Muscle of leg (tissue), 3 donors: ENCODE measurements at regions not wholly inside any gene's neighbourhood (a gene's known extent, or its start where the extent isn't known, plus 50 kb on each side); places are given as distances from the start of the nearest gene placed in this dataset.

Experiments used
- DNase-seq: peaks from one replicate; pipeline ENCODE4 v3.0.0; 2013
- H3K27ac ChIP-seq: one replicate; pipeline ENCODE4 v1.5.1; 2013; ENCODE audit warnings: mild to moderate bottlenecking, low read length, control low read depth
- H3K27me3 ChIP-seq: one replicate; pipeline ENCODE4 v1.6.1; 2013; ENCODE audit warnings: low read length; ENCODE audit not compliant: control insufficient read depth, insufficient read depth
- H3K36me3 ChIP-seq: one replicate; pipeline ENCODE4 v1.6.1; 2013; ENCODE audit warnings: low read length; ENCODE audit not compliant: control insufficient read depth, insufficient read depth
- H3K4me1 ChIP-seq: one replicate; pipeline ENCODE4 v1.6.1; 2013; ENCODE audit warnings: low read length; ENCODE audit not compliant: control insufficient read depth, insufficient read depth
- H3K4me3 ChIP-seq: one replicate; pipeline ENCODE4 v1.5.1; 2013; ENCODE audit warnings: low read length, control low read depth
- H3K9me3 ChIP-seq: replicated peaks from 2 replicates; pipeline ENCODE4 v1.6.1; 2013; ENCODE audit warnings: low read depth, low read length; ENCODE audit not compliant: control insufficient read depth
- WGBS: methylation state at CpG from one replicate; pipeline ENCODE4 v1.1.5; 2013; ENCODE audit warnings: missing lambda C conversion rate; ENCODE audit not compliant: insufficient coverage; 5-methylcytosine and 5-hydroxymethylcytosine counted together

GRCh38 chr11:127119356-127119755 is 118.8 kb upstream of the KIRREL3 start:
- 57% methylated on average over 3 of the region's 5 CpGs for WGBS

GRCh38 chr11:127118811-127119210 is 118.2 kb upstream of the KIRREL3 start:
- H3K4me1 ChIP-seq: peaks cover 8% of the 10 kb centered on the region
- peak overlapping the region; percentile 93 for H3K27ac ChIP-seq
- 26% methylated on average over 4 of the region's 9 CpGs for WGBS

More at GRCh38 chr11:127119356-127119755, 118.8 kb upstream of the KIRREL3 start:
- no peaks in the 10 kb centered on the region for H3K9me3 ChIP-seq
- H3K27me3 ChIP-seq: no peaks in the 10 kb centered on the region
- peak; percentile 97 for DNase-seq
- peaks cover 8% of the 10 kb centered on the region for H3K4me1 ChIP-seq
- H3K4me3 ChIP-seq: no peak overlapping the region
- peak overlapping the region; percentile 93 for H3K27ac ChIP-seq
- no peaks in the 10 kb centered on the region for H3K36me3 ChIP-seq

GRCh38 chr11:127117231-127117739 is 116.7 kb upstream of the KIRREL3 start:
- no peak overlapping the region for H3K27ac ChIP-seq
- H3K9me3 ChIP-seq: no peaks in the 10 kb centered on the region
- H3K4me1 ChIP-seq: peaks cover 8% of the 10 kb centered on the region
- no peak overlapping the region for H3K4me3 ChIP-seq
- WGBS: 100% methylated on average over 1 of the region's 4 CpGs
- no peak for DNase-seq
- no peaks in the 10 kb centered on the region for H3K27me3 ChIP-seq
- H3K36me3 ChIP-seq: no peaks in the 10 kb centered on the region

More at GRCh38 chr11:127118811-127119210, 118.2 kb upstream of the KIRREL3 start:
- Histone ChIP-seq H3K4me3 (no peak overlapping the region), H3K36me3 (no peaks in the 10 kb centered on the region), H3K9me3 (no peaks in the 10 kb centered on the region), H3K27me3 (no peaks in the 10 kb centered on the region)
- peak; percentile 78 for DNase-seq

- Histone ChIP-seq H3K9me3 (no peaks in the 10 kb centered on the region), H3K4me3 (no peak overlapping the region), H3K4me1 (peaks cover 9% of the 10 kb centered on the region), H3K27ac (no peak overlapping the region), H3K36me3 (no peaks in the 10 kb centered on the region), H3K27me3 (no peaks in the 10 kb centered on the region)
- DNase-seq: no peak
- over 99% methylated on average over 15 of the region's 17 CpGs for WGBS
Measured at GRCh38 chr11:127115844-127116243, 115.3 kb upstream of the KIRREL3 start.

- H3K4me1 ChIP-seq: peaks cover 12% of the 10 kb centered on the region
- no CpG with 5 or more reads among the region's 5 CpGs for WGBS
- no peak for DNase-seq
- no peak overlapping the region for H3K27ac ChIP-seq
- H3K4me3 ChIP-seq: no peak overlapping the region
- H3K27me3 ChIP-seq: no peaks in the 10 kb centered on the region
- no peaks in the 10 kb centered on the region for H3K36me3 ChIP-seq
- H3K9me3 ChIP-seq: no peaks in the 10 kb centered on the region
Measured at GRCh38 chr11:127114035-127114434, 113.5 kb upstream of the KIRREL3 start.

GRCh38 chr11:127110542-127110941 is 110.0 kb upstream of the KIRREL3 start:
- WGBS: no CpG with 5 or more reads among the region's 6 CpGs
- H3K9me3 ChIP-seq: no peaks in the 10 kb centered on the region
- peak; percentile 64 for DNase-seq

GRCh38 chr11:127109796-127110480 is 109.4 kb upstream of the KIRREL3 start:
- no peaks in the 10 kb centered on the region for H3K9me3 ChIP-seq
- no peaks in the 10 kb centered on the region for H3K36me3 ChIP-seq
- H3K4me1 ChIP-seq: peaks cover 19% of the 10 kb centered on the region
- H3K4me3 ChIP-seq: no peak overlapping the region
- DNase-seq: no peak
- WGBS: no CpG with 5 or more reads among the region's 5 CpGs
- peaks cover 3% of the 10 kb centered on the region for H3K27me3 ChIP-seq
- H3K27ac ChIP-seq: no peak overlapping the region

More at GRCh38 chr11:127110542-127110941, 110.0 kb upstream of the KIRREL3 start:
- Histone ChIP-seq H3K27ac (no peak overlapping the region), H3K4me1 (peaks cover 19% of the 10 kb centered on the region), H3K4me3 (no peak overlapping the region), H3K36me3 (no peaks in the 10 kb centered on the region), H3K27me3 (peaks cover 2% of the 10 kb centered on the region)

GRCh38 chr11:127108838-127109237 is 108.3 kb upstream of the KIRREL3 start:
- peaks cover 4% of the 10 kb centered on the region for H3K27me3 ChIP-seq
- no peak for DNase-seq
- H3K9me3 ChIP-seq: no peaks in the 10 kb centered on the region
- H3K4me3 ChIP-seq: no peak overlapping the region
- peaks cover 19% of the 10 kb centered on the region for H3K4me1 ChIP-seq
- 51% methylated on average over 3 of the region's 3 CpGs for WGBS
- H3K36me3 ChIP-seq: no peaks in the 10 kb centered on the region
- no peak overlapping the region for H3K27ac ChIP-seq

GRCh38 chr11:127106938-127107337 is 106.4 kb upstream of the KIRREL3 start:
- no peak for DNase-seq
- Histone ChIP-seq H3K36me3 (no peaks in the 10 kb centered on the region), H3K4me3 (no peak overlapping the region), H3K27ac (no peak overlapping the region), H3K27me3 (peaks cover 4% of the 10 kb centered on the region), H3K4me1 (peaks cover 19% of the 10 kb centered on the region), H3K9me3 (no peaks in the 10 kb centered on the region)
- WGBS: 50% methylated on average over 1 of the region's 2 CpGs

GRCh38 chr11:127105593-127106541 is 105.3 kb upstream of the KIRREL3 start:
- Histone ChIP-seq H3K27me3 (peaks cover 4% of the 10 kb centered on the region), H3K4me3 (no peak overlapping the region), H3K27ac (no peak overlapping the region), H3K9me3 (no peaks in the 10 kb centered on the region), H3K4me1 (peaks cover 19% of the 10 kb centered on the region), H3K36me3 (no peaks in the 10 kb centered on the region)
- 9% methylated on average over 8 of the region's 15 CpGs for WGBS
- peak; percentile 74 for DNase-seq
